ENCODE measurements at regions not wholly inside any gene's neighbourhood (a gene's known extent, or its start where the extent isn't known, plus 50 kb on each side); places are given as distances from the start of the nearest gene placed in this dataset.

- no peak for TF ChIP-seq CTCF (IDR thresholded peaks at IDR 0.05; ENCODE audit: insufficient read depth, low read length, severe bottlenecking)
- no peak for DNase-seq (ENCODE audit: low read depth)
- no peak overlapping the region for H3K4me3 ChIP-seq (ENCODE audit: low read depth, low read length)
- H3K27me3 ChIP-seq (ENCODE audit: control insufficient read depth, insufficient read depth, low read length) = no peaks in the 10 kb centered on the region
- FAIRE-seq = no peak
- H3K36me3 ChIP-seq (ENCODE audit: control insufficient read depth, insufficient read depth, low read length) = no peaks in the 10 kb centered on the region
Observed at GRCh38 chr5:106306313-106307028, 1364.3 kb downstream of the EFNA5 start.

GRCh38 chr5:106303911-106304310, 1366.8 kb downstream of the EFNA5 start:
- TF ChIP-seq CTCF (IDR thresholded peaks at IDR 0.05; ENCODE audit: insufficient read depth, low read length, severe bottlenecking) = no peak
- no peaks in the 10 kb centered on the region for H3K27me3 ChIP-seq (ENCODE audit: control insufficient read depth, insufficient read depth, low read length)
- H3K4me3 ChIP-seq (ENCODE audit: low read depth, low read length) = no peak overlapping the region
- no peaks in the 10 kb centered on the region for H3K36me3 ChIP-seq (ENCODE audit: control insufficient read depth, insufficient read depth, low read length)
- no peak for DNase-seq (ENCODE audit: low read depth)
- FAIRE-seq = no peak

GRCh38 chr5:106292654-106293053, 1378.1 kb downstream of the EFNA5 start:
- H3K27me3 ChIP-seq (ENCODE audit: control insufficient read depth, insufficient read depth, low read length) = no peaks in the 10 kb centered on the region
- no peak overlapping the region for H3K4me3 ChIP-seq (ENCODE audit: low read depth, low read length)
- DNase-seq (ENCODE audit: low read depth) (peak; percentile 68), FAIRE-seq (no peak)
- no peaks in the 10 kb centered on the region for H3K36me3 ChIP-seq (ENCODE audit: control insufficient read depth, insufficient read depth, low read length)
- TF ChIP-seq CTCF (IDR thresholded peaks at IDR 0.05; ENCODE audit: insufficient read depth, low read length, severe bottlenecking) = no peak

DNA sequence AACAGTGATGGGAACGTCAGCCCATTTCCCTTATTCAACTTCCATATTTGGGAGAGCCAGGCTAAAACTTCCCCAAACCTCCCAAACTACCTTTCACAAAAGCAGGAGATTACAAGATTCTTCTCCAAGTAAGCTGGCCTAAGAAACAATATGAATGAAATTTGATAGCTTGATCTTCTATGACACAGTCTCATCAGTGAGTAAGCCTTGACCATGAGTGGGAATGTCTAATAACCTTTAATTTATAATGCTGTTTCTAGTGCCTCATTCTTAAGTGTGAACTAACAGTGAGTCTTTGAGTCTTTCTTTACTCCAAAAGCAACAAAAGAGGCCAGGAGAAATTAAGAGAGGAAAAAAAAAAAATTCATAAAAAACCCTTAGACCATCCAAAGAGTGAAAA, 1379.9 kb downstream of the EFNA5 start:
- DNase-seq (ENCODE audit: low read depth) = peak; percentile 83

GRCh38 chr5:106288979-106289378, 1381.8 kb downstream of the EFNA5 start:
- FAIRE-seq (no peak), DNase-seq (ENCODE audit: low read depth) (peak; percentile 77)
- no peaks in the 10 kb centered on the region for H3K27me3 ChIP-seq (ENCODE audit: control insufficient read depth, insufficient read depth, low read length)
- TF ChIP-seq CTCF (IDR thresholded peaks at IDR 0.05; ENCODE audit: insufficient read depth, low read length, severe bottlenecking) = no peak
- no peaks in the 10 kb centered on the region for H3K36me3 ChIP-seq (ENCODE audit: control insufficient read depth, insufficient read depth, low read length)
- no peak overlapping the region for H3K4me3 ChIP-seq (ENCODE audit: low read depth, low read length)

More for the DNA sequence above, 1379.9 kb downstream of the EFNA5 start:
- no peak overlapping the region for H3K4me3 ChIP-seq (ENCODE audit: low read depth, low read length)
- H3K36me3 ChIP-seq (ENCODE audit: control insufficient read depth, insufficient read depth, low read length) = no peaks in the 10 kb centered on the region
- H3K27me3 ChIP-seq (ENCODE audit: control insufficient read depth, insufficient read depth, low read length) = no peaks in the 10 kb centered on the region
- no peak for FAIRE-seq
- TF ChIP-seq CTCF (IDR thresholded peaks at IDR 0.05; ENCODE audit: insufficient read depth, low read length, severe bottlenecking) = no peak
